ENCODE measurements at regions not wholly inside any gene's neighbourhood (a gene's known extent, or its start where the extent isn't known, plus 50 kb on each side); places are given as distances from the start of the nearest gene placed in this dataset.

- no peak for TF ChIP-seq POLR2A (IDR thresholded peaks at IDR 0.05; ENCODE audit: low read depth, low read length)
- no peak for TF ChIP-seq POLR2AphosphoS5 (IDR thresholded peaks at IDR 0.05; ENCODE audit: low read depth, low read length)
- no peak for TF ChIP-seq TAF1 (IDR thresholded peaks at IDR 0.05; ENCODE audit: borderline replicate concordance, low read depth, low read length)
Measured at GRCh38 chr3:76699846-76700245, 340.1 kb upstream of the ROBO2 start.

Measured in GM12892 (cell line).